HG03159 (cell line): ENCODE measurements at regions not wholly inside any gene's neighbourhood (a gene's known extent, or its start where the extent isn't known, plus 50 kb on each side); places are given as distances from the start of the nearest gene placed in this dataset.

Source experiments
- ATAC-seq: cut with Tn5 transposase; IDR thresholded peaks from one replicate; pipeline ENCODE4 v1.9.1; 2021; ENCODE audit warnings: mild to moderate bottlenecking, moderate library complexity; ENCODE audit not compliant: unreplicated experiment

GRCh38 chr17:74072340-74072739 lies 131.1 kb upstream of the RPL38 start:
- no peak for ATAC-seq

GRCh38 chr17:74076446-74076845 lies 127.0 kb upstream of the RPL38 start:
- no peak for ATAC-seq

DNA sequence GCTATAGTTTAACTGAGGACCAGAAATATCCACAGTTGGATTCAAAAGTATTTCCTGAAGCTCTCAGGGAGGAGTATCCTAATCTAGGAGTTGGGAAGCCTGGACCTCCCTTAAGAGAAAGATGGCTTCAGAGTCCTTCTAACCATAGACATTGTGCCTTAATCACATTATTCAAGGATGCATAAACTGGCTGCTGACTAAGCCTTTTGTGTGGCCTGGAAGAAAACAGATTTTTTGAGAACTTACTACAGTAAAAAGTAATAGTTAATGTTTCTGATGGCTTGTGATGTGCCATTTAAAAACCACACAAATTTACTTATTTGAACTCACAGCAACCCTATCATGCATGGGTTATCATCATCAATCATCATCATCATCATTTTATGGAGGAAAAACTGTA lies 126.2 kb upstream of the RPL38 start:
- no peak for ATAC-seq

DNA sequence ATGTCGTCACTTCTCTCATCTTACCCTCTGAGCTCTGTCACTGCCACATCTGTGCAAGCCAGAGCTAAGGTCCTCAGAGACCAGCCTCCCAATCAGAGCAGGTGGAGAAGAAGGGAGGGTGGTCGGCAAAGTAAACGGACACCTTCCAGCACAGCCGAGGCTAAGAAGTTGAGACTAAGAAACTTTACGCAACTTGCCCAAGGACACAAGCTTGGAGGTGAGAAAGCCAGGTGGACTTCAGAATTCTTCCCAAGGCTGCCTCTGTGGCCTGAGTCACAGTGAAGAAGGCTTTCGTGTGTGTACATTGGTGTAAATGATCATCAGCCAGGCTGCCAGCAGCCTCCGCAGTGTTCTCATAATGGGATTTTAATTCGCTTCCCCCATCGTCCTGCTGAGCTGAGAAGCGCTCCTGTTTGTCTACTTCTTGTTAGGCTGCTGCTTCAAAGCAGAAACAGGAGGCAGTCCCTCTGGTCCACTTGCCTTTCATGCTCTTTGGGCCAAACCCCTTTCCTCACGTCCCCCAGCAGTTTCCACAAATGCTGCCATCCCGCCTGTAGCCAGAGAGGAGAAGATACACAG lies 125.0 kb upstream of the RPL38 start:
- ATAC-seq: no peak

GRCh38 chr17:74079537-74080300 lies 123.8 kb upstream of the RPL38 start:
- ATAC-seq: no peak

- no peak for ATAC-seq
Measured at GRCh38 chr17:74080656-74081582, 122.6 kb upstream of the RPL38 start.

DNA sequence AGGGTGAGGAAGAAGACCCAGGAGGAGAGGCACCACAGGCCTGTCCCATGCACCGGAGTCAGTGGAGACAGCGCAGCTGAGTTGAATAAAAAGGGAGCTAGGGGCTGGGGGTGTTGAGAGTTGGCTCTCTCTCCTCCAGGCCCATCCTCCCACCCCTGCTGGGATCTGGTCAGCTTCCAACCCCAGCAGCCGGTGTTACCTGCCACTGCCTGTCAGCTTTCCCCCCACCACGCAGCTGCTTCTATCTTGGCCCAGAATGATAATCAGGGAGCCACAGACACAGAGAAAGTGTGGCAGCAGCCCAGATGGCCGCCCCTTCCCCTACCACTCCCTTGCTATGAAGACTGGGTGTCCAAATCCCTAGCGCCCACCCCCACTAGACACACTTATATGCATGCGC lies 120.6 kb upstream of the RPL38 start:
- ATAC-seq: no peak

GRCh38 chr17:74083321-74083720 lies 120.2 kb upstream of the RPL38 start:
- ATAC-seq: no peak

GRCh38 chr17:74085434-74085833 lies 118.0 kb upstream of the RPL38 start:
- no peak for ATAC-seq

DNA sequence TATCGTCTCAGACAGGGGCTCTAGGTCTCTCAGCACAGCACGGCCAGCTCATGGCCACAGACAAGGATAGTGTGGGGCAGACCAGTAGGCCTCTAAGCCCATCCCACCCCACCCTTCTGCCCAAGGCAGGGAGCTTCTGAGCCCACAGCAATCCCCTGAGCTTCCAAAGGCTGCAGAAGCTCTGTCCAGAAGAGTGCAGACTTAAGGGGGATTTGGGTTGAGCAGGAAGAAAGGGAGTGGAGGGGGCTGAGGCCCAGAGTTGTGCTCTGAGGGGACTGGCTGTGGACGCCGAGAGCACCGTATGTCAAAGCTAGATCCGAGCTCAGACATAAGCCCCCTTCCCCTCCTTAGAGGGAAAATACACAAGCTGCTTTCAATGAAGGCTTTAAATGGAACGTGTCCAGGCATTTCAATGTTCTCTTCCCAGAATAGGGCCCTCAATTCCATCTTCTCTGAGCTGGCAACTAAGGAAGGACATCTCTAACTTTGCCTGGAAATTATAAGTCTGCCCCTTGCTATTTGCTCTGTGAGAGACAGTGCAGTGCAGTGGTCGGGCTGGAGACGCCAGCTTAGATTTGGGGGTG lies 116.4 kb upstream of the RPL38 start:
- ATAC-seq: no peak

DNA sequence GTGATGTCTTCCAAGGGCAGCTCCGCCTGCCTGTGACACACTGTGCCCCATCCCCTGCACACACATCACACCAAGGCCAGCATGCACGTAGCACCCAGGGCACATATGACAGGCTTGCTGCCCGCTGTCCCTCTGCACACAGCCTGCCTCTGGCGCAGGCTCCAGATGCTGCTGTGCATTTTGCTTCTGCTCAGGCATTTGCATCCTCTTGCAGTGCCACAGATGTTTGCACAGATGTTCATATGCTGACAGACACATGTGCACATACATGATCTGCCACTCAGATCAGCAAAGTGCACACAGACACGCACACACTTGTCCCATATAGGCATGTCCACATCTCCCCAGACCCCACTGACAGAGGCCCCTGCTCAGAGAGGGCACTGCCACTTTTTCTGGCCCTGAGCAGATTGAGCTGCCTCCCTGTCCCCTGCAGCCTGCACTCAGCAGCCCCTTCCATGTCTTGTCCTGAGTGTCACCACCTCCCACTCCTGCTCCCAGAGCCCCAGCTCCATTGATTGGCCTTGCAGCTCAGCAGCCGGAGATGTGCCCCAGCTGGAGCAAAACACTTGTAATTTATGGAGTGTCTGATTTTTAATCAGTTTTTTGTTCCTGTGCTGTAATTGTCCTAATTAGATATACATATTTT lies 115.1 kb upstream of the RPL38 start:
- ATAC-seq: no peak

GRCh38 chr17:74088934-74089329 lies 114.5 kb upstream of the RPL38 start:
- no peak for ATAC-seq

DNA sequence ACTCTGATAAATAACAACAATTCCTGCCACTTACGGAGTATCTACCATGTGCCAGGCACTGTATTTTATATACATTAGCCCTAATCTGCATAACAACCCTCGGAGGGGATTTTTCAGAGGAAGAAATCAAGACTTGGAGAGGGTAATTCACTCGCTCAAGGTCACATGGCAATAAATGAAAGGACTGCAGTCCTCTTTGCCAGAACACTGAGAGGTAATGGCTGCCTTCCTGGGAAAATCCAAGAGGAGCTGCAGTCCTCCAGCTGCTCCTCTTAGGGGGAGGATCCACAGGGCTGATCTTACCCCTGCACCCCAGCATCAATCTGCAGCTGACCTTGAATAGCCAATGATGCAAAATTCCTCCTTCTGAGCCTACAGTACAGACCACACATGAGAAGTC lies 114.1 kb upstream of the RPL38 start:
- no peak for ATAC-seq

- ATAC-seq: no peak
Measured at GRCh38 chr17:74089869-74090464, 113.5 kb upstream of the RPL38 start.

- no peak for ATAC-seq
Measured at GRCh38 chr17:74094651-74095050, 108.8 kb upstream of the RPL38 start.

DNA sequence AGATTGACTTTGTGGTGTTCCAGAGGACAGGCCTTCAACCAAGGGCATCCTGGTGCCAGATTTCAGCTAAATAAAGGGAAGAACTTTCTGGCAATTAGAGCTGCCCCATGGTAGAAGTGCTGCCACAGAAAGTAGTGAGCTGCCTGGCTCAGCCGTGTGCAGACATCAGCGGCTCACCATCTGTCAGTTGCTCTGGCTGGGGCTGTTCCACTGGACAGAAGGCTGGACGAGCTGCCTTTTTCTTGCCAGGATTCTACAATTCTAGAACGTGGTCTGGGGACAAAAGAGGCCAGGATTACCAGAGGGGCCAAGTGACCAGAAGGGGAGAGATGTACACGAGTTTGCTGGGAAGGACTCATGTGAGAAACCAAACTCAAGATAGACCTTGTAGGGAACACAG lies 107.0 kb upstream of the RPL38 start:
- no peak for ATAC-seq

DNA sequence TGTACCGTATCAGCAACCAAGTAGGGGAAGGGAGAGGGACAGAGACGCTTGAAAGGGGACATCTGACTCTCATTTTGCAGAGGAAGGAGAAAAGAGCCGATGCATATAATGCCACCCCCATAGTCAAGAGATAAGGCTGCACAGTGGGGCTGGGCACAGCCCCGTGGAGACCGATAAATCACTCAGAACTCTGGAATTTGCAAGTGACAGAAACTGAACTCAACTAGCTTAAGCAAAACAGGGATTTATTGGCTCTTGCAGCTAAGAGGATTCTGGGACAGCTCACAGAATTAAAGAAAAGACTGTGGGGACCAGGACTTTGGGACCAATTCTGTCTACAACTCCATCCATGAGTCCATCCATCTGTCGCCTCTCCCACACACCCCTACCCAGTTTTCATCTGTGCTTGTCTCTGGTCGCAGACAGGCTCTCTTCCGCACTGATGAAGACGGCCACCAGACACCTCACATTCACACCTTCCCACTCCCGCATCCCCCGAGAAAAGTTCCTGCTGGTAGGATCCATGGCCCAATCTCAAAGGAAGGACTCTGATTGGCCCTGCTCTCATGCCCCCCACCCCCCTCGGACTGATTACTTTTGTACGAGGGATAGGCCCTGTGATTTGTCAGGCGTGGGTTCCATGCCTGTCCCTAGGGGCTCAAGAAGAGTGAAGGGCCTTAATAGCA lies 105.9 kb upstream of the RPL38 start:
- no peak for ATAC-seq

DNA sequence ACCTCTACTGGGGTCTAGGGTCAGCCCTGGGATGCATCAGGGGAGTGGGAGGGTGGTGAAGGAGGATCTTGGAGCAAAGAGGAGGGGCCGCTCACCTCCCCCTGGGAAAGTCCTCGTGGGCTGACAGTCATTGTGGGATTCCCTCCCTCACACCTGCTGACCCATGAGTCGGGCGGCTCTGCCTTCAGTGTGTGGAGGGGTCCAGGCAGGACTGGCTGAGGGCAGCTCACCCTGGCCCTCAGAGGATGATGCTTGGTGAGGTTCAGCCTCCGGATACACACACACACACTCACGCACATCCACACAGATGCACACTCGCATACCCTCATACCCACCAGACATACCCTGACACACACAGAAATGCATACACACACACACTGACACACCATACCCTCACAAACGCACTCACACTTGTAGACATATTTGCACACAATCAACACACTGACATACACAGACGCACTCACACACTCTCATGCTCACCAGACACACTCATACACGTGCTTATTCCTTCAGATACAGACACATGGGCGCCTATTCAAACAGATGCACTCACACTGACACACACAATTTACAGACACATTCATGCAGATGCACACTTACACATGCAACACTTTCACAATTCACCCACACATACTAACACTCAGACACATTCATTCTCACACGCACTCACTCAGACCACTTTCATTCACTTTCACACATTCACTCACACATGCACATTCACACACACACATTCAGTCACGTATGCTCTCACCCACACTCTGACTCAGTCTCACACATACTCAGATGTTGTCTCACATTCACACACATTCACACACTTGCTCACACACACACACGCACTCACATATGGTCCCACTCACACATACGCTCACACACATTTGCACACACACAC lies 105.1 kb upstream of the RPL38 start:
- no peak for ATAC-seq
